A172 (cell line): ENCODE measurements at regions not wholly inside any gene's neighbourhood (a gene's known extent, or its start where the extent isn't known, plus 50 kb on each side); places are given as distances from the start of the nearest gene placed in this dataset.
"Not testable (repeated sequence)": the region's sequence is repeated elsewhere in the genome, so short reads cannot be mapped to it uniquely, and the experiment has no call there.

Experiments
- DNase-seq: peaks from one replicate; pipeline ENCODE4 v3.0.0-alpha.2; 2015; ENCODE audit warnings: low spot score

DNA sequence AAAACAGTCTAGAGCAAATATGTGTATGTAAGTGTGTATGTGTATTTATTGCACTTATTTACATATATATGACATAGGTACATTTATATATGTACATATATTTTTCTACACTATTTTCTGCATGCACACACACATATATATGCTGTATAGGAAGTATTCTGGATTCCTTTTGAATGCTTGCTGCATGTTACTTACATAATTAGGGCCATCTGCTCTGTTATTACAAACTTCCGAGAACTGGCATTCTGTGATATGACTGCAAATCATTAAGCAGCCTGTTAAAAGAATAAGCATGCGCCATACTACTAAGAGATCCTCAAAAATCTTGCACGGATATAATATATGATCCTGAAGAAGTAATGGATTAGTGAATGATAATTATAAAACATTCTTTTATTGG, 1157.6 kb upstream of the TENM3 start:
- no peak for DNase-seq

DNA sequence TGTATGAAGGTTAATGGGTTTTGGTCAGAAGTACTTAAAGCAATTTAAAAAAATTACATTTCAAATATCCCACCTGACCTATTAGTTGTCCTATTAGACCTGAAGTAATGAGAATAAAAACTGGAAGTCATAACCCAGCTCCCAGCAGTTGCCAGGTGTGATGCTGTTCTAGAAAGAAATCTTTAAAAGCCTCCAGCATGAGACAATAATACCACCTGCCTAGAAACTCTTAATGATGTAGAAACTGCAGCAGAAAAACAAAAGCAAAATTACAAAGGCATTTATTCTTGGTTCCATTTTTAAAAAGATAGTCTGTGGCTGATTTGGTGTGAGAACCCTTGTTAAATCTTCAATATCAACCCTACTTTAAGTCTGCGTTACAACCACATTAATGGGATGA, 1137.7 kb upstream of the TENM3 start:
- no peak for DNase-seq

DNA sequence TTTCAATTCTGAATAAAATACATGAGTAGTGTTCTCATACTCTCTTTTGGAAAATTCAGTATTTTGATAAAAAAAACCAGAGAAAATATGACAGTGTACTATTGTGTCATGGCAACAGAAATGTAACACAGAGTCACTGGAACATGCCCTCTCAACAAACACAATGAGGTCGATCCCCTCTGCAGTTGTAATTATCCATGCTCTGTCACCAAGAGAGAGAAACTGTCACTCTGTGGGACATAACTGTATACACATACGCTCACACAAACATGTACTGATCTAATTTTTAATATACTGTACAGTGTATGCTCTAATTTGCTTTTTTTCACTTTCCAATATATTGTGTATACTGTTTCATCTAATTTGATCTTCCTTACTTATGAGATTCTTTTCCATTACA, 1136.8 kb upstream of the TENM3 start:
- no peak for DNase-seq

DNA sequence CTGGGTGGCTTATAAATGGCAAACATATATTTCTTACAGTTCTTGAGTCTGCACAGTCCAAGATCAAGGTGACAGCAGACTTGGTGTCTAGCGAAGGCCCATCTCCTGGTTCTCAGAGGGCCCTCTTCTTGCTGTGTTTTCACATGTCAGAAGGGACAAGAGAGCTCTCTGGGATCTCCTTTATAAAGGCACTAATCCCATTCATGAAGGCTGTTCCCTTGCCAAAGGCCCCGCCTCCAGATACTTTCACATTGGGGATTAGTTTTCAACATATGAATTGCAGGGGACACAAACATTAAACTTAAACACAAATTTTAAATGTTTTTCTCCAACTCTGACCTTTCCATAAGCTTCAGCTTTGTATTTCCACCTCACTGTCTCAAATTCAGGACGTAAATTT, 1135.0 kb upstream of the TENM3 start:
- no peak for DNase-seq

DNA sequence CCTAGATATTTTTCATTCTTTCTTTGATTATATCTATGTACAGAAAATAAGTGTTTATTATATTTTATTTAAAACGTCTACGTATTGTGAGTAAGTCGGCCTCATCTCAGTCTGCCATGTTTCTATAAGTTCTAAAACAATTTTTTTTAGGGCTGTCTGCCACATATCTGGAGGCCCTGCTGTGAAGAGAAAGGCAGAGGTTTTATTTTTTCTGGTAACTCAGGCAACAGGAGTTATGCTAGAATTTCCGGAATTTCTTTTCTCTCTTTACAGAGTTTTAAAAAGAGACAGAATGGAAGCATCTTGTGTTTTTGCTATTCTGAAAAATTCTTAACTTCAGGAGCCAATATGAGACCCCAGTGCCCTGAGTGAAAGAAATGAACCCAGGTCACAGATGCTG, 1124.0 kb upstream of the TENM3 start:
- no peak for DNase-seq

DNA sequence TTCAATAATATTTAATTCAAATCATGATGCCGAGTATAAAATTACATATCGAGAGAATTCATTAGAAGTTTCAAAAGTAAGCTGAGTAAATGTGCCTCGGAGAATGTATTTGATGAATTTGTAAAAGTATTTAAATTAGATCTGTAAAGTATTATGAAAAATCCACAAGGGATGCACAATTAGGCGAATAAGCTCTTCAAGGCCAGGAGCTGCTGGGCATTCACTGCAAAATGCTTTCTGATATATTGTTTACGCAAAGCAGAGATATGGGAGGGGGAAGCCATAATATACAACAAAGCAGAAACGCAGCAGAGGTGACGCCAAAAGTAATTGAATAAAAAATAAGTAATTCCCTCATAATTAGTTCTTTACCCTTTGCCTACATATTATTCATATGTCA, 1121.5 kb upstream of the TENM3 start:
- no peak for DNase-seq

DNA sequence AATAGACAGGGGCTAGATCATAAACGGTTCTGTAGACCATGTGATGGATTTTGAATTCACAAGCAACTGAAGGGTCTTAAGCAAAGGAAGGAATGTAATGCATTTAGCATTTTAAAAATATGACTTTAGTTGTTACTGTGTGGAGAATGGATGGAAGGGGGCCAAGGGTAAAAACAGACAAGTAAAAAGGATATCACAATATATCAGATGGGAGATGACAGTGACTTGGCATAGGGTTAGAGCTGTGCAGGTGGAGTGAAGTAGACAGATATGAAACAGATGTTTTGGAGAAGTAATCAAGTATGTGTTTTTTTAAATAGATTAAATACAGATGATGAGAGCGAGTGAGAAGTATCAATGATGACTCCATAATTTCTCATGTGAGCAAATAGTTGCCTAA, 1116.0 kb upstream of the TENM3 start:
- DNase-seq: no peak

DNA sequence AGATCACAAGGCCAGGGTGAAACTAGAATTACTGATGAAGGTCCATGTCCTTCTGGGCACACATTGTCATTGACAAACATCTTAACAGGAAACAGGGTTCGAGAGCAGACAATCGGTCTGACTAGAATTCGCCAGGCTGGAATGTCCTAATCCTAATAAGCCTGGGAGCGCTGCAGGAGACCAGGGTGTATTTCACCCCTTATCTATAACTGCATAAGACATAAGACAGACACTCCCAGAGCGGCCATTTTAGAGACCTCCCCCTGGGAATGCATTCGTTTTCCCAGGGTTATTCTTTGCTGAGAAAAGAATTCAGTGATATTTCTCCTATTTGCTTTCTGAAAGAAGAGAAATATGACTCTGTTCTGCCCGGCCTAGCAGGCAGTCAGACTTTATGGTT, 1112.9 kb upstream of the TENM3 start:
- not testable (repeated sequence) for DNase-seq

DNA sequence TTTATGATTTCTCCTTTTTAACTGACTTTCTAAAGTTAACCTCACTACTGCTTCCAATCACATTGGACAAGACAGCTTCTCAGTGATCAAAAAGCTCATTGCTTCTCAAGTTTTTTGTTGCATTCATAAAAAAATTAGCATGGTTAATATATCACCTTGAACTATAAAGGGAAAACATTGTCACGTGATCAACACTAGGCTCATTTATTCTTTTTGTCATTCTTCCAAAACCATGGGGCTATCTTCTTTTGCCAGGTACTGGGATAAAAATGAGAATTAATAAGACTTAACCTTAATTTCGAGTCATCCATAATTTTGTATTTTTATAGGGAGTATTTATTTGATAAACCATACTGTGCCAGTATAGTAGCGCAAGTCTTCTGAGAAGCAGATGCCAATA, 1105.9 kb upstream of the TENM3 start:
- no peak for DNase-seq

DNA sequence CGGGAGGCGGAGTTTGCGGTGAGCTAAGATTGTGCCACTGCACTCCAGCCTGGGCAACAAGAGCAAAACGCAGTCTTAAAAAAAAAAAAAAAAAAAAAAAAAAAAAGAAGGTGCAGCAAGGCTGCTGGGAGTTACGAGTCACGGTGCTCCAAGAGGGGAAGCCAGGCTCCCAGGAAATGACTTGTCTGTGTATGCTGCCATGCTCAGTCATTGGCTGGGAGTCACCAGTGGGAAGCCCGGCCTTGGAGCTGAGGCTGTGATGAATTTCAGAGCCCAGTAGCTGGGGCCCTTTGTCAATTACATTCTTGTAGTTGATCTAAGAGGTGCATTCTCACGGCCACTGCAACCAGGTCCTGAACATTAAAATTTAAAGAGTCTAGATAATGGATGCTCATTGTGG, 1105.1 kb upstream of the TENM3 start:
- DNase-seq: peak; percentile 56

DNA sequence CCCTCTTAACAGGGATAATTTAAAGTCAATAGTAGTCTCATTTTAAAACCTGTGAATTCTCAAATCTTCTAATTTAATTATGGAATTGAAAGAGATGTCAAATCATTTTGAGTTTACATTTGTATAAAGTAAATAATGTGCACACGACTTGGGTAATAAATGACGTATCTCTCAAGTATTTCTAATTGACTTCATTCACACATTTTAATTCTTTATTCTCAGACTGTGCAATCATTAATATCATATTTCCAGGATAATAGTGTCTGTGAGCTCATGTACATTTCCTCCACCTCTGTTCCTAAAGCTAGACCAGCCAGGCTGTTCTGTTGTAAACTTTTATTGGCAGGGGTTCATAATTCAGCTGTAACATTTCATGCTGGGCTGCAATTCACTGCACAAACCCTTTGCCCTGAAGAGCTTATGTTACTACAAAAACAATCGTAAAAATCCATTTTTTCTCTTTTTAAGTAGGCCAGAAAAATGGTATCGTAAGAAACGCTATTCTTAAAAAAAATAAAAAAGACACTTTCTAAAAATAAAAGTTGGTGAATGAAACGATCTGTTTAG, 1103.1 kb upstream of the TENM3 start:
- no peak for DNase-seq

DNA sequence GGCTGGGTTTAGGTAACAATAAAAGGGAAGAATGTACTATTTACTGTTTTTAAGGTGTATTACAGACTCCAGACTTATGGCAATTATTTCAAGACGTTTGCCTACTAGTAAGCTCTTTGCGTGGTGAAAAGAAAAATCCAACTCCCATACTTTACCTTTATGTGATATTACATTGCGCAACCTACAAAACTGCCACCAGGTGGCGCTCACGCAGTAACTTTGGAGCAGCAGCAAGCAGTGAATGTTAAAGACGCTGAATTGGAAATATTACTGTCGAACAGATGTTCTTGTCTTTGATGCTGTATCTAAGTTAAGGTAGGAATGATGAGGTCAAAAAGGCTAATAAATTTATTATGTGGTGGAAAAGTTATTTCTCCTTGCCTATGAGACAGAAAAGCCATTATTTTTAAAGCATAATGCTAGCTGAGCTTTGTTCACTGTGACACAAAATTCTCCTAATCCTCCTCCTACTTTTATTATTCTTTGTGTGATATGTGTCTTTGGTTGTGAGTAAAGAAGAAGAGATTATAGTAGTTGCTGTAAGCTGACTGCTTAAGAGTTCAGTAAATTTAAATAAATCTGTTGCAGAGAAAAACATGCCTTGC, 1099.8 kb upstream of the TENM3 start:
- peak; percentile 50 for DNase-seq

DNA sequence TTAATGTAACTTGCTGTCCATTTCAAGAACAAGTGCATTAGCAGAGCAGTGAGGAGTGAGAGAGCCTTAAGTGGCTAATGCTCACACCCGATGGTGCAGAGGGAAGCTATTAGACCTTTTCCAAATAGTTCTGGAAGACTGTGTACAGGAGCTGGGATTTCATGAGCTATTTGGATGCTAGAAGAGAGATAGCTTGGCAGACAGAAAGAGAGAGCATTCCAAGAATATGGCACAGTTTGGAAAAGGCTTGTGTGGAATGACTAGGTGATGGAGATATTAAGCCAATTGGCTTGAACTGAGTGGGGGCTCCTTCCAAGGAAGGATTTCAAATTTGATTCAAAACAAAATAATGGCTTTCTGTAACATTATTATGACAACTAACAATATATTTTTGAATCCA, 1097.2 kb upstream of the TENM3 start:
- no peak for DNase-seq

DNA sequence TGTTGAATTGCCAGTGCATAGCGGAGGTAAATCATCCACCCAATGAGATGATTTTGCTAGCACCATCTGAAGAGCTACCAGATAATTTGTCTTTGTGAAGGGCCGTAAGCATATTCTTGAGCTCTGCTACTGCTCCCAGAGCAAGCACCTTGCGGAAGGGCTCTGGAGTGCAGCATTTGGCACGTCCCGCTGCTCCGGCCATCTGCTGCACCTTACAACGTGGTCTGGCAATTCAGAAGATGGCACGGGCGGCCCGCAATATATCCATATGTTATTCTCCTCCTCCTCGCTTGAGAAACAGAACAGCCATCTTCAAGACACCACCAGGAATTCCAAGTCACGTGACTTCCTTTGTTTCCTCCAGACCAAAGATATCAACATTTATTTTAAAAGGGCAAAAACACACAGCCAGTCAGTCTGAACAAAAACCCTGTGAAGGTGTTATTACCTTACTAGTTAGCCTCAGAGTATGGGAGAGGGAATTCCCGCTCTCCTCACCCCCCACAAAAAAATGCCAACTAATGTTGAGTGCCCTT, 1095.7 kb upstream of the TENM3 start:
- DNase-seq: no peak

DNA sequence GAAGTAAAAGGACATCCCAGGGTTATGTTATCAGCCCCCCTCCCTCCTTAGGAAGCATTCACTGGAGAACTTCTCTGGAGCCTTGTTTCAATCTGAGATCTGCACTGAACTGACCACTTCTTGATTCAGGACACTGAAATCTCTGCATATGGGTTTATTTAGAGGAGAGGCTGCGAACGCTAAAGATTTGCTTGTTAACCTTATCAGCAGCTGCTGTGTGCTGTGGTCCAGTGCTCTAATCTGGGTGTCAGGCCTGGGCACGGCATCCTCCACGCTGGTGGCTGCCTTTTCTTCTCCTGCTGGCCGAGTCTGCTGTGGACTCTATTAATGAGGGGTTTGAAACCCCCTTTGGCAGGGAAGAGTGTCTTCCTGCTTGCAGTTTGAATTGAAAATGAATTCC, 1094.7 kb upstream of the TENM3 start:
- DNase-seq: no peak

DNA sequence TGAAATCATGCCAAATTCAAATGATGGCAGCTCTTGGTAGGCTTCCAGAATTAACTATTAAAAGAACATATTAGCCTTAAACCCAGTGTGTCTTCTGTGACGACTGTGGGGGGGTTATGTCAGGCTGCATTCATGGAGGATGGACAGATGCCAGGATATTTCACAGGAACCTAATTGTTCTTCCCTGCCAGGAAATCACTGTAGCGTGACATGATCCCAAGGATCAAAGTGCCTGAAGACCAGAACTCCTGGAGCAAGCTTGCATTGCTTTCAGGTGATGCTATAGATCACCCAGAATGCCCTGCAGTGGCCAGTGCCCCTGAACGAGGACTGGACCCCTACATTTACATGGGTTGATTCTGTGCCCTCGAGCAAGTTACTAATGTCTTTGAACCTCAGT, 1093.0 kb upstream of the TENM3 start:
- DNase-seq: no peak

DNA sequence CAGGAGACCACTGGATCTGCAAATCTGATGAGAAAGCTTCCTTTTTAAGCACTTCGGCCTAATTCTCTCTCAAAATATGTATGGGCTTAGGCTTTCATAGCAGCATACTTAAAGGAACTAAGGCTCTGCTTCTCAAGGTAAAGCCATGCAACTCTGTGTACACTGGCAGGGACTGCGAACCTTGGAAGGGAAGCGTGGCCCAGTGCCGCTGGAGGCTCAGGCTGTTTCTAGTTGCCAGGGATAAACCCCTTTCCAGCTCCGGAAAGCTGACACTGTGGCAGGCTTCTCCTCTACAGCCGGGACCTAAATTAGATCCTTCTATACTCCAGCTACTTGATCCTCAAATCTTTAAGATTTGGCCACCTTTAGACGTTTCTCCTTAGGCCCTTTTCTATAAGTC, 1091.3 kb upstream of the TENM3 start:
- no peak for DNase-seq

DNA sequence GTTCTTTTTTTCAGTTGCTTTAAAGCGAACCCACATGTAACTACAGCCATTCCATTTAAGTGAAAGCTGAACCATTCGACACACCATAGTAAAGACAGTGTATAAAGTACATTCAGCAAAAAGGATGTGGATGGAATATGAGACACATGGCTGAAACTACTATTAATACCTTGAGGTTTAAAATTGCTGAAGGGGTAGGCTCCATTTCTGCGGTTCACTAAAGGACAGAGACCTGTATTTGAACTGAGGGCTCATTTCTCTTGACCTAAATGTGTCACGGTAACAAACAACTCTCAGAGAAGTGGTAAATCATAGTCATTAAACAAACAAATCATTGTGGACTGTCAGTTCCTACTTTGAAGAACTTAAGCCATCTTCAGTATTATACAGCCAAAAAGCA, 1085.6 kb upstream of the TENM3 start:
- DNase-seq: no peak

DNA sequence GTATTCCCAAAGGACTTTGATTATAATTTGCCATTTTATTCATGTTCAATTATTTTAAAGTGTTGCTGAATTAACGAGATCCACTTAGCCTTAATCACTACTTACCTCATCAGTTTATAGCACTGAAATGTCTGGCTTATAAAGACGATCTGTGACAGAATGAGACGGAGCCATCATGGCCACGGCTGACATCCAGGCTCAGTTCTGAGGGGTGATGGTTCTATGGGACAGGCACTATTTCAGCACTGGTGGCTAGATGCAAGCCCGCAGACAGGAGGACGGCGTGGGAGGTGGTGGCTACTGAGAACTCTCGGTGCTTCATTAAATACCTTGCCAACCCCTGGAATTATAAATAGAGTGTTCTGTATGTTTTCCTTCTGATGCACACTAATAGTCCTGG, 1084.2 kb upstream of the TENM3 start:
- no peak for DNase-seq

DNA sequence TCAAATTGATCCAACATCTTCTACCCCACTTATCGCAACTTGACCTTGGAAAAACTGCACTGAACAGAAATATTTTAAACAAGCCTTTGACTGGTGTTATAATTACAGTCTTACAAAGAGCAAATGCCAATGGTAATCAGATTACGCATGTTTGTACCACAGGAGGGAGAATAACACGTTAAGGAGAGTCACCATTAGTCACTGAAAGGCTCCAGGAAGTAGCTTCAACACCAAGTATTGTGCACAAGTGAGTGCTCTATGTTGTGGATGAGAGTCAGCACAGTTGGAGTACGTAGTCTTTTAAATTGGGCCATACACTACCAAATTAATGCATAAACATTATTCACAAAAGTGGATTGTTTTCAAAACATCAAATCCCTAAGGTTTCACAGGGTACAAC, 1081.5 kb upstream of the TENM3 start:
- DNase-seq: peak; percentile 40

DNA sequence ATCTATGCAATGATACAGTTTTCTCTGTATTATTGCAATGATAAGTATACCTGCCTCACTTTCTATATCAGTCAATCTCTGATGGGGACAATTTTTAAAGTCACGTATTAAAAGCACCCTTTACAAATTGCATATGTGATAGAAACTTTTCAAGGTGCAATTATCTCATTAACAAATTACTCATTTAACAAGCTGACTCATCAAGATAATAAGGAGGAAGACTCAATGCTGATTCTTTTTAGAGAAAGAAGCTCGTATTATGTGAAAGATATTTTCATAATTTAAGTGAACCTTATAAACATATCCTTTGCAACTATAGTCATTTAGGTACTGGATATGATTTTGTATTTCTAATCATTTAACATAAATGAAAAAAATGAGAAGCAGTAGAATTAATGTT, 1080.9 kb upstream of the TENM3 start:
- no peak for DNase-seq

DNA sequence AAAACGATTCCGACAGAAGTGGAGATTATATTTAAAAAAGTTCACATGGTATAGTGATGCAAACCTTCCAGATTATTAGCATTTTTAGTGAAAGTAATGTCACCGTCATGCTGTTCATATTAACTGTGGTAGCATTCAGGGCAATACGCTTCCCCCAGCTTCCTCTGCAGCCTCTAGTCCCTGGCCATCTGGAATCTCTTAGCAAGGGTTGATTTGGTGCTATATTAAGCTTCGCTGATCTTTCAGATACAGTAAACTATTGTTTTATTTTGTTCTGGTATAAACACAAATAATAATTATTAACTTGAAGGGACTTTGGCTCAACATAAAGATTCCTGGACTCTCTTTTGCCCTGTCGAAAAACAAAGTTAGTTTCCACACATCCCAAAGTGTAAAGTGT, 1080.5 kb upstream of the TENM3 start:
- DNase-seq: no peak

DNA sequence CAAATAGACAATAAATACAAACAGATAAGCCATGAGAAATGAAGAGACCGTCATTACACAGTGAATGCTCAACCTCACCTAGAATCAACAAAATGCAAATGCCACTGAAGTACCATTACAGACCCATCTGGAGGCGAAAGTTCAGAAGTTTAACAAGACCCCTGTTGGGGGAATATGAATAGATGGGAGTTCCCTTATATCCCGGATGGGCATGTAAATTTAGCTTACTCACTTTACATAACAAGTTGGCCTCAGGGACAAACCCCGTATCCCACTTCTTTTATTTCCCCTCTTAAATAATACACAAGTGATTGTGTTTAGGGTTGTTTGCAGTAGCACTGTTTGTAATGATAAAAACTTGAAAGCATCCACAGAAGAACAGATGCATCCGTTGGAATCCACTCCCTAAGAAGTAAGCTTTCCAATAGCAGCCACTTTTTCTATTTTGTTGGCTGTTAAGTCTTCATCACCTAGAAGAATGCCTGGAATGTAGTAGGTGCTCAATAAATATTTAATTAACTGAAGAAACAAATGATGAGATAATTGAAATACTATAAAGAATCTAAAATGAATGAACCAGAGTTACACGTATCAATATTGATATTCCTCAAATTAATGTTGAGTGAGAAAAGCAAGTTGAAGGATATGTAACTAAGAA, 1076.3 kb upstream of the TENM3 start:
- DNase-seq: no peak
